Cardiac muscle cell (in vitro differentiated cells and primary cell): ENCODE measurements at regions not wholly inside any gene's neighbourhood (a gene's known extent, or its start where the extent isn't known, plus 50 kb on each side); places are given as distances from the start of the nearest gene placed in this dataset.
"Not testable (repeated sequence)": the region's sequence is repeated elsewhere in the genome, so short reads cannot be mapped to it uniquely, and the experiment has no call there.

ENCODE experiments used
- DNase-seq, 2 donors: peaks; one replicate each; pipeline versions ENCODE4 v3.0.0 to v3.0.0-alpha.2; 2010 to 2017; ENCODE audit warnings: low read depth in 1 of 2, low spot score in 1 of 2
- H3K27ac ChIP-seq: fragments of 200-600 bp; sonication (generic); 2 replicates; pipeline ENCODE4 v1.5.1; 2016
- H3K27me3 ChIP-seq: fragments of 200-600 bp; sonication (generic); 2 replicates; pipeline ENCODE4 v1.6.0; 2016; ENCODE audit warnings: control low read depth
- H3K36me3 ChIP-seq: fragments of 200-600 bp; sonication (generic); 2 replicates; pipeline ENCODE4 v1.5.1; 2016; ENCODE audit warnings: control low read depth
- H3K4me1 ChIP-seq: fragments of 200-600 bp; sonication (generic); 2 replicates; pipeline ENCODE4 v1.8.1; 2017; ENCODE audit warnings: low read depth, mild to moderate bottlenecking, mixed run types
- H3K4me3 ChIP-seq: fragments of 200-600 bp; sonication (generic); 2 replicates; pipeline ENCODE4 v1.5.1; 2016; ENCODE audit warnings: mild to moderate bottlenecking
- H3K9me3 ChIP-seq: fragments of 200-600 bp; sonication (generic); 2 replicates; pipeline ENCODE4 v1.5.1; 2017; ENCODE audit warnings: low read depth, mild to moderate bottlenecking, control low read depth
- CTCF ChIP-seq: IDR thresholded peaks from 2 replicates; pipeline ENCODE4 v1.5.1; 2012; ENCODE audit warnings: low read depth, mild to moderate bottlenecking, low read length

GRCh38 chr12:92235703-92236472 is 90.2 kb upstream of the BTG1 start:
- DNase-seq = no peak
- Histone ChIP-seq H3K27ac (no peak overlapping the region), H3K4me1 (no peaks in the 10 kb centered on the region), H3K27me3 (no peaks in the 10 kb centered on the region), H3K9me3 (no peaks in the 10 kb centered on the region), H3K36me3 (no peaks in the 10 kb centered on the region), H3K4me3 (no peak overlapping the region)
- TF ChIP-seq CTCF = no peak

GRCh38 chr12:92234533-92234932 is 88.9 kb upstream of the BTG1 start:
- TF ChIP-seq CTCF = no peak
- no peak overlapping the region for H3K27ac ChIP-seq
- no peaks in the 10 kb centered on the region for H3K9me3 ChIP-seq
- no peaks in the 10 kb centered on the region for H3K4me1 ChIP-seq
- H3K36me3 ChIP-seq = no peaks in the 10 kb centered on the region
- no peak overlapping the region for H3K4me3 ChIP-seq
- no peaks in the 10 kb centered on the region for H3K27me3 ChIP-seq
- DNase-seq = no peak

DNA sequence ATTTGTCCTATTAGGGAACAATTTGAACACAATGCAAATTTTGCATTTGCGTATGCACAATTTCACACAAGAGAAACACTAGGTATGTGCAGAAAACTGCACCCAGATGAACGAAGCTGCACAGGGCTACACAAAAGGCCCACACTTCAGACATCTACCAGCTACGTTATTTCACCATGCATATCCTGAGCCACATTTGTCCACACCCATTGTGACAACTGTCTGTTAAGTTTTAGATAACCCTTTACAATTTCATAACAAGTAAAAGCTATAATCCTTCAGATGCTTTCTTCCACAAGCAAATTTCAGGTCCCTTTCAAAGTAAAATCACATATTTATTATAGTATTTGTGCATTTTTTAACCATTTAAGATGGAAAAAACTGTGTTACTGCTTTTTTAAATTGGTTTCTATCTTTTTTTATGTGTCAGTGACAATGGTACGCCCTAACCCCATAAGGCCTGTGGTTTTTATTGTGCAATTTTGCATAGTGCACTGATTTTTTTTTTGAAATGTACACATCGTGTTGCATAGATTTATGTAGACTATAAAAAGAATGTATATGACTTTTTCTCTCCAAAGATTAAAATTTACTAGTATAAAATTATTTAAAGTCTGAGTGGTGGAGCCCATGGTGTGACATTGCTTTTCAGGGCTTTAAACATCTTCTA is 87.8 kb upstream of the BTG1 start:
- no peak for TF ChIP-seq CTCF
- Histone ChIP-seq H3K4me1 (no peaks in the 10 kb centered on the region), H3K27me3 (no peaks in the 10 kb centered on the region), H3K27ac (no peak overlapping the region), H3K9me3 (no peaks in the 10 kb centered on the region), H3K36me3 (no peaks in the 10 kb centered on the region), H3K4me3 (no peak overlapping the region)
- DNase-seq = no peak

- DNase-seq = not testable (repeated sequence)
These were observed 86.8 kb upstream of the BTG1 start for GRCh38 chr12:92232371-92232932.

GRCh38 chr12:92231945-92232344 is 86.3 kb upstream of the BTG1 start:
- not testable (repeated sequence) for H3K27ac ChIP-seq

More at GRCh38 chr12:92232371-92232932, 86.8 kb upstream of the BTG1 start:
- H3K4me1 ChIP-seq, H3K27me3 ChIP-seq, H3K27ac ChIP-seq, H3K36me3 ChIP-seq, H3K9me3 ChIP-seq, H3K4me3 ChIP-seq: not testable (repeated sequence)

DNA sequence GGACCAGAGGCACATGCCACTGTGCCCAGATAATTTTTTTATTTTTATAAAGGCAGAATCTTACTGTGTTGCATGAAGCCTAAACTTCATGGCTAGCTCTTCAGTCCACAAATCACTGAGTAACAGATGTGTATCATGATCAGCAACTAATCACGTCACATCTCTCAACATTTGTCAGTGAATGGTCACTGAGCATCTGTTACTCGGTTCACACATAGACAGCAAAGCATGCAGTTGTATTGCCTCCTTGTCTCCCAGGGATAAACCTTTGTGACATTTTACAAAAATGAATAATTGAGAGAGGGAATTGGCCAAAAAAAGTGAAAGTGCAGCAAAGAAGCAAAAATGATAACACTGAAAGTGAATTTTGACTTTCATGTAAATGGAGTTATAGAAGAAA is 85.9 kb upstream of the BTG1 start:
- not testable (repeated sequence) for H3K36me3 ChIP-seq, DNase-seq

More at GRCh38 chr12:92231945-92232344, 86.3 kb upstream of the BTG1 start:
- H3K4me3 ChIP-seq, H3K4me1 ChIP-seq, H3K36me3 ChIP-seq, H3K27me3 ChIP-seq, DNase-seq, H3K9me3 ChIP-seq: not testable (repeated sequence)

GRCh38 chr12:92229381-92229780 is 83.7 kb upstream of the BTG1 start:
- no peaks in the 10 kb centered on the region for H3K9me3 ChIP-seq
- TF ChIP-seq CTCF = no peak
- no peak overlapping the region for H3K4me3 ChIP-seq
- no peaks in the 10 kb centered on the region for H3K36me3 ChIP-seq
- H3K27me3 ChIP-seq = no peaks in the 10 kb centered on the region
- H3K27ac ChIP-seq = no peak overlapping the region
- no peak for DNase-seq
- no peaks in the 10 kb centered on the region for H3K4me1 ChIP-seq

More for the DNA sequence above, 85.9 kb upstream of the BTG1 start:
- not testable (repeated sequence) for H3K9me3 ChIP-seq, H3K4me3 ChIP-seq, H3K27ac ChIP-seq, H3K4me1 ChIP-seq, H3K27me3 ChIP-seq
